ENCODE measurements at regions not wholly inside any gene's neighbourhood (a gene's known extent, or its start where the extent isn't known, plus 50 kb on each side); places are given as distances from the start of the nearest gene placed in this dataset.

DNA sequence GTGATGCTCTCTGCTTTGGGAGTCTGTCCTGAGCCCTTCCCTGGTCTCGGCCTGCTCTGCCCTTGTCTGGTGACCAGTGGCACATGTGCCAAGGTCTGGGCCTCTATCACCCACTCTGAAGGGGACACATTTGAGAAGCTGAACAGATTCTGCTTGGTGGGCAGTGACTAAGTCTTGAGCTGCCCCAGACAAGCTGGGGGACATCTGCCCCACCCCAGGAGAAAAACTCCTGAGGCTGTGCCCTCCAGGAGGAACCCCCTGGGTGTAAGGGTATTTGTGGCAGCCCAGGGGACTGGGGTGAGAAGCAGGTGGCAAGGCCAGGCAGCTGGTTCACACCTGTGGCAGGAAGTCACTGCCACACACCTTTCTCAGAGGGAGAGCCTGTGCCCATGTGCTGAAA lies 342.1 kb downstream of the DYSF start:
- Histone ChIP-seq H3K27me3 (ENCODE audit: control insufficient read depth, insufficient read depth, low read length) (peaks cover 3% of the 10 kb centered on the region), H3K4me3 (ENCODE audit: low read depth, low read length) (no peak overlapping the region), H3K36me3 (ENCODE audit: control insufficient read depth, insufficient read depth, low read length) (no peaks in the 10 kb centered on the region)
- TF ChIP-seq, protein P1, sequence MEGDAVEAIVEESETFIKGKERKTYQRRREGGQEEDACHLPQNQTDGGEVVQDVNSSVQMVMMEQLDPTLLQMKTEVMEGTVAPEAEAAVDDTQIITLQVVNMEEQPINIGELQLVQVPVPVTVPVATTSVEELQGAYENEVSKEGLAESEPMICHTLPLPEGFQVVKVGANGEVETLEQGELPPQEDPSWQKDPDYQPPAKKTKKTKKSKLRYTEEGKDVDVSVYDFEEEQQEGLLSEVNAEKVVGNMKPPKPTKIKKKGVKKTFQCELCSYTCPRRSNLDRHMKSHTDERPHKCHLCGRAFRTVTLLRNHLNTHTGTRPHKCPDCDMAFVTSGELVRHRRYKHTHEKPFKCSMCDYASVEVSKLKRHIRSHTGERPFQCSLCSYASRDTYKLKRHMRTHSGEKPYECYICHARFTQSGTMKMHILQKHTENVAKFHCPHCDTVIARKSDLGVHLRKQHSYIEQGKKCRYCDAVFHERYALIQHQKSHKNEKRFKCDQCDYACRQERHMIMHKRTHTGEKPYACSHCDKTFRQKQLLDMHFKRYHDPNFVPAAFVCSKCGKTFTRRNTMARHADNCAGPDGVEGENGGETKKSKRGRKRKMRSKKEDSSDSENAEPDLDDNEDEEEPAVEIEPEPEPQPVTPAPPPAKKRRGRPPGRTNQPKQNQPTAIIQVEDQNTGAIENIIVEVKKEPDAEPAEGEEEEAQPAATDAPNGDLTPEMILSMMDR (IDR thresholded peaks at IDR 0.05; ENCODE audit: insufficient read depth, low read length, poor library complexity, severe bottlenecking): no peak
- DNase-seq (ENCODE audit: low read depth): no peak

DNA sequence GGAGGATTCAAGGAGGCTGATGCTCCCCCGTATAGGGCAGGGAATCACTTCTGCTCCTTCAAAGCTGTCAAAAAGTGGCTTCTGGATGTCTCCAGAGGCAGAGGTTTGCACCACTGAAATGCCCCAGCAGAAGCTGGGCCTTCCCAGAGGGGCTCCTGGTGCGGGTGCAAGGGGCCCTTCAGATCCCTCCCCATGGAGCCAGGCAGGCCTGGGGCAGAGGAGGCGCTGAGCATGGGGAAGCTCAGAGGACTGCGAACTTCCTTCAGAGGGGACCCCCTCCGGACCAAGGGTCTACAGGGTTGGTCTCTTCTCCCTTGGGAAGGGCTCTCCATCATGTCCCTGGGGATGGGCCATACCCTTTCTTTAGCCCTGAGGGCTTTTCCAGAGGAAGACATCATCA lies 341.2 kb downstream of the DYSF start:
- Histone ChIP-seq H3K27me3 (ENCODE audit: control insufficient read depth, insufficient read depth, low read length) (peaks cover 3% of the 10 kb centered on the region), H3K4me3 (ENCODE audit: low read depth, low read length) (no peak overlapping the region), H3K36me3 (ENCODE audit: control insufficient read depth, insufficient read depth, low read length) (no peaks in the 10 kb centered on the region)
- no peak for DNase-seq (ENCODE audit: low read depth)
- TF ChIP-seq, protein P1 (IDR thresholded peaks at IDR 0.05; ENCODE audit: insufficient read depth, low read length, poor library complexity, severe bottlenecking): no peak

DNA sequence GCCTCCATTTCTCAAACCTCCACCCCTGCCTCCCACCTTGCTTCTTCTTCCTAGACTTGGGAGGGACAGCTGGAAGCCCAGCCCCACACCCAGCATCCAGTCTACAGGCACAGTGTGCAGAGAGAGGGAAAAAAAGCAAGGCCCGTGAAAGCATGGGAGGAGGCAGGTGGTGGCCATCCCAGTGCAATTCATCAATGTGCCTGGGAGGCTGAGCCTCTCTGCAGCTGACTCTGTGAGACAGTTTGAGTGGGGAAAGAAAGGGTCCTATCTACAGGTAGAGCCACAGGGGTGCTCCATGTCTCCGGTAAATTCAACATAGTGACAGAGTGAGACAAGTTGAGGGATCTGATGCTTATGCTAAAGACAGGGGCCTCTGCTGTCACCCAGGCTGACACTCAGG lies 340.6 kb downstream of the DYSF start:
- Histone ChIP-seq H3K36me3 (ENCODE audit: control insufficient read depth, insufficient read depth, low read length) (no peaks in the 10 kb centered on the region), H3K27me3 (ENCODE audit: control insufficient read depth, insufficient read depth, low read length) (no peaks in the 10 kb centered on the region), H3K4me3 (ENCODE audit: low read depth, low read length) (no peak overlapping the region)
- DNase-seq (ENCODE audit: low read depth): no peak
- TF ChIP-seq, protein P1 (IDR thresholded peaks at IDR 0.05; ENCODE audit: insufficient read depth, low read length, poor library complexity, severe bottlenecking): no peak

DNA sequence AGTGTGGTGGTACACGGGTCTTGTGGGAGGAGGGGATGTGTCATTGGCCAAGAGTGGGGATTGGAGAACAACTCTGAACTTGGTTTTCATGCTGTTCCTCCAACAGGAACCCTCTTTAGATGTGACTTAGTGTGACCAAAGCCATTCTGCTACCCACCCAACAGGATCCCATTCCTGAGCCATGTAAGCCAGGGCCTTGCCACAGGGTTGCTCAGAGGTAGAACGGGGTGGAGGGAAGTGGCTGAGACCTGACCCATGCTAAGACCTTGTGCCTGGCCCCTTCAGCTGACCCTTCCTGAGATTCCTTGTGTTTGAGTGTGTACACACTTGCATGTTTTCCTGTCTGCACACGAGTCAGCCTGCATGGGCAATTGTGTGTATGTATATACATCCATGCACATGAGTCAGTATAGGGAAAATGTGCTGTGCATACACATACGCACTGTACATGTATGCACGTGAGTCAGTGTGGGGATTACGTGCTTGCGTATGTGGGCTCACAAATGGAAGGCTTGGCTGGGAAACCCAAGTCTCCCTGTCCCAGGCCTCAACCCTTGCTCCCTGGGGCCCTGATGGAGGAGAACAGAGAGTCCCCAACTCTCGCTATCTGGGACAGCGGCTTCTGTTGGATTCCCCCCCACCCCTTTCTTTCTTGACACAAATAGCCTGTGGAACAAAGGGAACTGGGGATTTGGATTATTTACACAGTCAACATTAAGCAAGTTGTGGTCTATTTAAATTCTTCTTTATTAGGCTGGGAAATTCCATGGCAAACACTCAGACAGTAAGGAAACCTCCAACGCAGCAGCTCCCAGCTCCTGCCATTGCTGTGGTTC lies 339.8 kb downstream of the DYSF start:
- TF ChIP-seq, protein P1 (IDR thresholded peaks at IDR 0.05; ENCODE audit: insufficient read depth, low read length, poor library complexity, severe bottlenecking): no peak
- DNase-seq (ENCODE audit: low read depth): no peak
- Histone ChIP-seq H3K36me3 (ENCODE audit: control insufficient read depth, insufficient read depth, low read length) (no peaks in the 10 kb centered on the region), H3K27me3 (ENCODE audit: control insufficient read depth, insufficient read depth, low read length) (no peaks in the 10 kb centered on the region), H3K4me3 (ENCODE audit: low read depth, low read length) (no peak overlapping the region)

DNA sequence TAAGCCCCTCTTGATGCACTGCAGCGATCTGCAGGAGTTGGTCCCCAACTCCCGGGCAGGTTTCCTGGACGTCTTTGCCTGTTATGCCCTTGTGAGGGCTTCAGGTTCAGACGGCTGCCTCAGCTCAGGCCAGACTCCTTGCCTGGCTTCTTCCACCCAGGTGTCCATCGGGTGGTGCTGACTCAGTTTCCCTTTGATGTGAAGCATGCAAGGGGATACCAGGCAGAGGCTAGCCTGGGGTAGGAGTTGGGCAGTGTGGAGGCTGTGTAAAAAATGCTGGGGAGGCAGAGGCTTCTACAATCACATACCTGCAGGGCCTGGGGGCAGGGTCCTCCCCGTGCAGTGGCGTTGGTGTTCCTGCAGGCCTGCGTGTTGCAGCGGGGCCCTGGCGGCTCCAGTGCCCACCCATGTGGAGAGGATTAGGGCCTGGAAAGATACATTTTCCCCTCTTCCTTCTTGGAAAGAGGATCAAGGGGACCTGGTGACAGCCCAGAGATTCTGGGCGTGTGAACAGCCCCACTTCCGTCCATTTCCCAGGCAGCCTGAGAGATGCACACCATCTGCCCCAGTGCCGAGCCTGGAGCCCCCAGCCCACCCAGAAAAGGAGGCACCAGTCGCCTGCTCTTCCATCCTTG lies 338.3 kb downstream of the DYSF start:
- Histone ChIP-seq H3K27me3 (ENCODE audit: control insufficient read depth, insufficient read depth, low read length) (no peaks in the 10 kb centered on the region), H3K4me3 (ENCODE audit: low read depth, low read length) (no peak overlapping the region), H3K36me3 (ENCODE audit: control insufficient read depth, insufficient read depth, low read length) (no peaks in the 10 kb centered on the region)
- no peak for DNase-seq (ENCODE audit: low read depth)
- TF ChIP-seq, protein P1 (IDR thresholded peaks at IDR 0.05; ENCODE audit: insufficient read depth, low read length, poor library complexity, severe bottlenecking): no peak
